IMR-90 (cell line): ENCODE measurements at regions not wholly inside any gene's neighbourhood (a gene's known extent, or its start where the extent isn't known, plus 50 kb on each side); places are given as distances from the start of the nearest gene placed in this dataset.

Source experiments
- ATAC-seq: fragments of 200-7000 bp; cut with Tn5 transposase; 2 replicates; pipeline ENCODE4 v1.9.1; 2020; ENCODE audit warnings: low read depth, mild to moderate bottlenecking, moderate library complexity
- BruUV-seq: library from RNA; stranded (reverse); fragments of 400-500 nt; replicated peaks from 2 replicates; lab custom pipeline; 2021; lab: Mats Ljungman, UMichigan
- CTCF ChIA-PET: fragments of 300-600 bp; formaldehyde crosslinking; extraction: SDS; loops from one replicate; lab custom pipeline; 2021; ENCODE audit warnings: antibody characterized with exemption; lab: Yijun Ruan, JAX
- POLR2A ChIA-PET: fragments of 300-600 bp; sonication (Branson Sonifier 250); formaldehyde crosslinking; loops from one replicate; lab custom pipeline; 2022; ENCODE audit warnings: antibody characterized with exemption; ENCODE audit not compliant: unreplicated experiment; lab: Charles Lee
- DNase-seq: peaks from one replicate; pipeline ENCODE4 v3.0.0; 2013
- H2AFZ ChIP-seq: replicated peaks from 2 replicates; pipeline ENCODE3; 2013; ENCODE audit warnings: low read length, mild to moderate bottlenecking; ENCODE audit not compliant: poor library complexity
- H2AK5ac ChIP-seq: 2 replicates; pipeline ENCODE4 v1.6.1; 2013; ENCODE audit warnings: low read depth, low read length, inconsistent platforms
- H2AK9ac ChIP-seq: replicated peaks from 2 replicates; pipeline ENCODE3; 2013; ENCODE audit warnings: mild to moderate bottlenecking, low read depth, low read length, moderate library complexity; ENCODE audit not compliant: poor library complexity
- H2BK120ac ChIP-seq: 2 replicates; pipeline ENCODE4 v1.6.1; 2013; ENCODE audit warnings: low read depth, low read length, inconsistent platforms
- H2BK15ac ChIP-seq: 3 replicates; pipeline ENCODE4 v1.6.1; 2013; ENCODE audit warnings: low read depth, low read length, inconsistent platforms
- H2BK20ac ChIP-seq: 2 replicates; pipeline ENCODE4 v1.6.1; 2013; ENCODE audit warnings: low read depth, mild to moderate bottlenecking, inconsistent platforms, low read length, moderate library complexity
- H2BK5ac ChIP-seq: 2 replicates; pipeline ENCODE4 v1.6.1; 2013; ENCODE audit warnings: mild to moderate bottlenecking, low read depth, low read length, inconsistent platforms; ENCODE audit not compliant: poor library complexity, severe bottlenecking
- H3K14ac ChIP-seq: replicated peaks from 2 replicates; pipeline ENCODE4 v1.6.1; 2013; ENCODE audit warnings: low read depth, low read length, inconsistent platforms
- H3K18ac ChIP-seq: 2 replicates; pipeline ENCODE4 v1.6.1; 2013; ENCODE audit warnings: low read depth, low read length, control low read depth
- H3K23ac ChIP-seq: 2 replicates; pipeline ENCODE4 v1.6.1; 2013; ENCODE audit warnings: low read depth, low read length, inconsistent platforms
- H3K27ac ChIP-seq: 2 replicates; pipeline ENCODE4 v1.5.1; 2013; ENCODE audit warnings: mild to moderate bottlenecking, control low read depth, low read length; ENCODE audit not compliant: insufficient read depth
- H3K27me3 ChIP-seq: 2 replicates; pipeline ENCODE4 v1.6.1; 2013; ENCODE audit warnings: low read length; ENCODE audit not compliant: control insufficient read depth, insufficient read depth
- H3K36me3 ChIP-seq: 2 replicates; pipeline ENCODE4 v1.6.1; 2013; ENCODE audit warnings: low read length, mixed read lengths; ENCODE audit not compliant: control insufficient read depth, insufficient read depth
- H3K4ac ChIP-seq: 2 replicates; pipeline ENCODE4 v1.6.1; 2013; ENCODE audit warnings: low read depth, low read length, inconsistent platforms
- H3K4me1 ChIP-seq: 2 replicates; pipeline ENCODE4 v1.6.1; 2013; ENCODE audit warnings: low read length, mixed read lengths; ENCODE audit not compliant: control insufficient read depth, insufficient read depth
- H3K4me2 ChIP-seq: 2 replicates; pipeline ENCODE4 v1.6.1; 2013; ENCODE audit warnings: low read depth, mild to moderate bottlenecking, control low read depth, low read length, moderate library complexity
- H3K4me3 ChIP-seq: 2 replicates; pipeline ENCODE4 v1.5.1; 2013; ENCODE audit warnings: low read depth, mild to moderate bottlenecking, control low read depth, low read length, moderate library complexity; ENCODE audit not compliant: insufficient read depth
- H3K56ac ChIP-seq: 2 replicates; pipeline ENCODE4 v1.6.1; 2013; ENCODE audit warnings: low read length, inconsistent platforms; ENCODE audit not compliant: insufficient read depth; ENCODE audit errors: extremely low read depth
- H3K79me1 ChIP-seq, 2 experiments: 2 replicates each; pipeline ENCODE4 v1.6.1; 2013; ENCODE audit warnings: low read length in 2 of 2, inconsistent platforms in 1 of 2, low read depth in 1 of 2
- H3K9ac ChIP-seq: 2 replicates; pipeline ENCODE4 v1.6.1; 2013; ENCODE audit warnings: low read depth, low read length, control low read depth
- H3K9me1 ChIP-seq: 2 replicates; pipeline ENCODE4 v1.6.1; 2013; ENCODE audit warnings: low read length, inconsistent platforms; ENCODE audit not compliant: insufficient read depth
- H3K9me3 ChIP-seq: 2 replicates; pipeline ENCODE4 v1.6.1; 2013; ENCODE audit warnings: low read length; ENCODE audit not compliant: control insufficient read depth, insufficient read depth
- H4K20me1 ChIP-seq: 2 replicates; pipeline ENCODE4 v1.6.1; 2013; ENCODE audit warnings: low read length, inconsistent platforms; ENCODE audit not compliant: insufficient read depth
- H4K5ac ChIP-seq: 2 replicates; pipeline ENCODE4 v1.6.1; 2013; ENCODE audit warnings: mild to moderate bottlenecking, low read depth, low read length, control low read depth
- H4K8ac ChIP-seq, 2 experiments: 2 replicates each; pipeline ENCODE4 v1.6.1; 2013; ENCODE audit warnings: low read depth in 2 of 2, low read length in 2 of 2, control low read depth in 1 of 2, inconsistent platforms in 1 of 2
- H4K91ac ChIP-seq: 2 replicates; pipeline ENCODE4 v1.6.1; 2013; ENCODE audit warnings: low read depth, low read length, inconsistent platforms; ENCODE audit not compliant: insufficient read depth
- BHLHE40 ChIP-seq: fragments of 150-350 bp; IDR thresholded peaks from 2 replicates; pipeline ENCODE4 v1.6.1; 2016; ENCODE audit warnings: mild to moderate bottlenecking, low read depth, low read length
- CEBPB ChIP-seq: IDR thresholded peaks from 2 replicates; pipeline ENCODE4 v1.6.1; 2012; ENCODE audit warnings: low read depth, low read length, improper control_type of control experiment
- CHD1 ChIP-seq: IDR thresholded peaks from 2 replicates; pipeline ENCODE4 v1.6.1; 2012; ENCODE audit warnings: low read depth, low read length, improper control_type of control experiment
- CTCF ChIP-seq: conservative IDR thresholded peaks from 2 replicates; pipeline ENCODE4 v1.5.1; 2012; ENCODE audit warnings: mild to moderate bottlenecking, low read depth, low read length, improper control_type of control experiment
- FOS ChIP-seq: fragments of 150-350 bp; IDR thresholded peaks from 2 replicates; pipeline ENCODE4 v1.6.1; 2016; ENCODE audit warnings: low read depth, low read length
- MAFK ChIP-seq: IDR thresholded peaks from 2 replicates; pipeline ENCODE4 v1.6.1; 2012; ENCODE audit warnings: low read depth, low read length, improper control_type of control experiment
- MAZ ChIP-seq: IDR thresholded peaks from 2 replicates; pipeline ENCODE4 v1.6.1; 2012; ENCODE audit warnings: low read depth, mild to moderate bottlenecking, low read length, improper control_type of control experiment, moderate library complexity, borderline replicate concordance
- MXI1 ChIP-seq: IDR thresholded peaks from 2 replicates; pipeline ENCODE4 v1.6.1; 2012; ENCODE audit warnings: low read depth, mild to moderate bottlenecking, low read length, moderate library complexity, borderline replicate concordance
- NFE2L2 ChIP-seq: fragments of 150-350 bp; IDR thresholded peaks from 2 replicates; pipeline ENCODE4 v1.6.1; 2016; ENCODE audit warnings: low read depth, mild to moderate bottlenecking, low read length
- POLR2A ChIP-seq: IDR thresholded peaks from 2 replicates; pipeline ENCODE4 v1.6.1; 2012; ENCODE audit warnings: mild to moderate bottlenecking, low read depth, low read length
- RAD21 ChIP-seq: IDR thresholded peaks from 2 replicates; pipeline ENCODE4 v1.6.1; 2012; ENCODE audit warnings: low read length, improper control_type of control experiment
- RCOR1 ChIP-seq: IDR thresholded peaks from 2 replicates; pipeline ENCODE4 v1.6.1; 2012; ENCODE audit warnings: mild to moderate bottlenecking, low read length, improper control_type of control experiment; ENCODE audit not compliant: insufficient replicate concordance
- RFX5 ChIP-seq: IDR thresholded peaks from 2 replicates; pipeline ENCODE4 v1.8.0; 2012; ENCODE audit warnings: low read depth, mild to moderate bottlenecking, low read length, moderate library complexity
- SMC3 ChIP-seq: fragments of 150-350 bp; IDR thresholded peaks from 2 replicates; pipeline ENCODE4 v1.6.1; 2016; ENCODE audit warnings: low read depth, mild to moderate bottlenecking, antibody characterized with exemption, low read length, moderate library complexity
- whole genome bisulfite sequencing, 2 experiments: methylation state at CpG; one replicate each; pipeline versions ENCODE4 v1.1.5 to v1.1.7; 2013; ENCODE audit warnings: missing lambda C conversion rate in 2 of 2; ENCODE audit not compliant: insufficient read length in 1 of 2; ENCODE audit errors: extremely low coverage in 2 of 2; 5-methylcytosine and 5-hydroxymethylcytosine counted together
- dilution Hi-C: fragments of 300-500 bp; cut with HindIII; formaldehyde crosslinking; loops from one replicate; pipeline ENCODE4 v1.14.3; 2018; ENCODE audit warnings: low sequenced_read_pairs; ENCODE audit not compliant: unreplicated experiment
- in situ Hi-C: fragments of 300-500 bp; cut with MboI; formaldehyde crosslinking; loops from 3 replicates; pipeline ENCODE4 v1.14.3; 2019; ENCODE audit warnings: low sequenced_read_pairs, inconsistent platforms, mixed read lengths
- intact Hi-C: fragments of 100-400 bp; cut with micrococcal nuclease; formaldehyde crosslinking; loops from 2 replicates; pipeline ENCODE4 v1.10.0; 2022
- TF ChIP-seq, protein P1 (sequence below): fragments of 150-350 bp; IDR thresholded peaks from 2 replicates; pipeline ENCODE4 v1.6.1; 2017; ENCODE audit warnings: mild to moderate bottlenecking, antibody characterized with exemption, low read length, low read depth
- TF ChIP-seq, protein P2 (sequence below): fragments of 150-350 bp; IDR thresholded peaks from 2 replicates; pipeline ENCODE4 v1.6.1; 2016; ENCODE audit warnings: low read depth, mild to moderate bottlenecking, low read length, moderate library complexity, borderline replicate concordance

- Histone ChIP-seq H2BK20ac (no peak overlapping the region), H2AK5ac (no peak overlapping the region)
Observed at GRCh38 chr4:59831746-59832145, 1368.4 kb upstream of the ADGRL3 start.

More at GRCh38 chr4:59831746-59832145, 1368.4 kb upstream of the ADGRL3 start:
- H4K91ac ChIP-seq, result no peak overlapping the region
- no peak overlapping the region for H3K4me3 ChIP-seq
- H3K18ac ChIP-seq, result no peak overlapping the region
- H3K23ac ChIP-seq, result no peak overlapping the region
- H3K27me3 ChIP-seq, result no peaks in the 10 kb centered on the region
- H3K9ac ChIP-seq, result no peak overlapping the region
- no peaks in the 10 kb centered on the region for H4K20me1 ChIP-seq
- DNase-seq, result no peak
- ATAC-seq, result no peak
- no TSS peak for BruUV-seq
- H3K56ac ChIP-seq, result no peak overlapping the region
- dilution Hi-C loops, result no loop called here
- H4K5ac ChIP-seq, result no peak overlapping the region
- H3K4ac ChIP-seq, result no peak overlapping the region
- no peak overlapping the region for H3K27ac ChIP-seq
- no CpG with 5 or more reads among the region's 2 CpGs for WGBS, 2 experiments
- POLR2A ChIA-PET, result no interaction called here
- H3K9me1 ChIP-seq, result no peaks in the 10 kb centered on the region
- no peak overlapping the region for H4K8ac ChIP-seq
- no peak overlapping the region for H2AFZ ChIP-seq
- in situ Hi-C loops, result no loop called here
- CTCF ChIA-PET, result no interaction called here
- no peak overlapping the region for H3K4me2 ChIP-seq
- TF ChIP-seq SMC3 (no peak), RCOR1 (no peak), MAZ (no peak), NFE2L2 (no peak), CTCF (no peak), BHLHE40 (no peak), CHD1 (no peak), RFX5 (no peak), POLR2A (no peak), RAD21 (no peak), MAFK (no peak), MXI1 (no peak), CEBPB (no peak), FOS (no peak)
- TF ChIP-seq, protein P1, sequence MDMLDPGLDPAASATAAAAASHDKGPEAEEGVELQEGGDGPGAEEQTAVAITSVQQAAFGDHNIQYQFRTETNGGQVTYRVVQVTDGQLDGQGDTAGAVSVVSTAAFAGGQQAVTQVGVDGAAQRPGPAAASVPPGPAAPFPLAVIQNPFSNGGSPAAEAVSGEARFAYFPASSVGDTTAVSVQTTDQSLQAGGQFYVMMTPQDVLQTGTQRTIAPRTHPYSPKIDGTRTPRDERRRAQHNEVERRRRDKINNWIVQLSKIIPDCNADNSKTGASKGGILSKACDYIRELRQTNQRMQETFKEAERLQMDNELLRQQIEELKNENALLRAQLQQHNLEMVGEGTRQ, result no peak
- TF ChIP-seq, protein P2, sequence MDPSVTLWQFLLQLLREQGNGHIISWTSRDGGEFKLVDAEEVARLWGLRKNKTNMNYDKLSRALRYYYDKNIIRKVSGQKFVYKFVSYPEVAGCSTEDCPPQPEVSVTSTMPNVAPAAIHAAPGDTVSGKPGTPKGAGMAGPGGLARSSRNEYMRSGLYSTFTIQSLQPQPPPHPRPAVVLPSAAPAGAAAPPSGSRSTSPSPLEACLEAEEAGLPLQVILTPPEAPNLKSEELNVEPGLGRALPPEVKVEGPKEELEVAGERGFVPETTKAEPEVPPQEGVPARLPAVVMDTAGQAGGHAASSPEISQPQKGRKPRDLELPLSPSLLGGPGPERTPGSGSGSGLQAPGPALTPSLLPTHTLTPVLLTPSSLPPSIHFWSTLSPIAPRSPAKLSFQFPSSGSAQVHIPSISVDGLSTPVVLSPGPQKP, result no peak
- no peak overlapping the region for H2BK15ac ChIP-seq
- no peak overlapping the region for H2BK5ac ChIP-seq
- no peaks in the 10 kb centered on the region for H3K36me3 ChIP-seq
- no peak overlapping the region for H2BK120ac ChIP-seq
- H3K9me3 ChIP-seq, result no peaks in the 10 kb centered on the region
- H3K14ac ChIP-seq, result no peak overlapping the region
- H2AK9ac ChIP-seq, result no peak overlapping the region
- H3K4me1 ChIP-seq, result no peaks in the 10 kb centered on the region
- intact Hi-C loops, result no loop called here
- H3K79me1 ChIP-seq, result no peaks in the 10 kb centered on the region
